GM23338 (cell line): ENCODE measurements at regions not wholly inside any gene's neighbourhood (a gene's known extent, or its start where the extent isn't known, plus 50 kb on each side); places are given as distances from the start of the nearest gene placed in this dataset.

Source experiments
- ATAC-seq: fragments of 200-7000 bp; cut with Tn5 transposase; 3 replicates; pipeline ENCODE4 v1.9.1; 2020
- DNase-seq: peaks from one replicate; pipeline ENCODE4 v3.0.0-alpha.2; 2015; ENCODE audit warnings: low spot score
- H2AFZ ChIP-seq: fragments of 200-600 bp; sonication (generic); 2 replicates; pipeline ENCODE4 v1.8.0; 2016; ENCODE audit warnings: antibody characterized with exemption, mild to moderate bottlenecking, moderate library complexity
- H3F3A ChIP-seq: fragments of 200-600 bp; sonication (generic); replicated peaks from 2 replicates; pipeline ENCODE4 v1.8.0; 2017; ENCODE audit warnings: antibody characterized with exemption, mixed run types, low read depth
- H3K27ac ChIP-seq: fragments of 200-600 bp; sonication (generic); 2 replicates; pipeline ENCODE4 v1.6.1; 2016; ENCODE audit warnings: low read depth
- H3K27me3 ChIP-seq: fragments of 200-600 bp; sonication (generic); 2 replicates; pipeline ENCODE4 v1.8.0; 2016; ENCODE audit warnings: mild to moderate bottlenecking, mixed run types, moderate library complexity; ENCODE audit not compliant: insufficient read depth
- H3K36me3 ChIP-seq: fragments of 200-600 bp; sonication (generic); 2 replicates; pipeline ENCODE4 v1.8.0; 2016; ENCODE audit warnings: mild to moderate bottlenecking; ENCODE audit not compliant: insufficient read depth
- H3K4me1 ChIP-seq: fragments of 200-600 bp; sonication (generic); 2 replicates; pipeline ENCODE4 v1.8.0; 2016; ENCODE audit warnings: mild to moderate bottlenecking, moderate library complexity; ENCODE audit not compliant: insufficient read depth
- H3K4me2 ChIP-seq: fragments of 200-600 bp; sonication (generic); 2 replicates; pipeline ENCODE4 v1.7.1; 2017; ENCODE audit warnings: mixed run types
- H3K4me3 ChIP-seq: fragments of 200-600 bp; sonication (generic); 2 replicates; pipeline ENCODE4 v1.6.1; 2016; ENCODE audit warnings: mixed run types
- H3K79me2 ChIP-seq: fragments of 200-600 bp; sonication (generic); replicated peaks from 2 replicates; pipeline ENCODE4 v1.8.0; 2017; ENCODE audit warnings: mild to moderate bottlenecking; ENCODE audit not compliant: insufficient read depth
- H3K9me2 ChIP-seq: fragments of 200-600 bp; sonication (generic); 2 replicates; pipeline ENCODE4 v1.8.0; 2017; ENCODE audit not compliant: insufficient read depth
- H4K20me1 ChIP-seq: fragments of 200-600 bp; sonication (generic); replicated peaks from 2 replicates; pipeline ENCODE4 v1.8.0; 2017; ENCODE audit warnings: mild to moderate bottlenecking; ENCODE audit not compliant: insufficient read depth
- H3K27ac Mint-ChIP-seq: 2 replicates; pipeline ENCODE4 v1.8.0; 2020; ENCODE audit warnings: inconsistent platforms, mild to moderate bottlenecking, moderate library complexity, mixed read lengths
- H3K27me3 Mint-ChIP-seq: 3 replicates; pipeline ENCODE4 v1.8.0; 2022; ENCODE audit warnings: low read depth, mild to moderate bottlenecking, moderate library complexity, mixed read lengths, inconsistent platforms; ENCODE audit not compliant: insufficient read depth, poor library complexity
- H3K36me3 Mint-ChIP-seq: 3 replicates; pipeline ENCODE4 v1.8.0; 2021; ENCODE audit warnings: low read depth, mild to moderate bottlenecking, inconsistent platforms, moderate library complexity, mixed read lengths
- H3K4me1 Mint-ChIP-seq: 3 replicates; pipeline ENCODE4 v1.8.0; 2020; ENCODE audit warnings: mild to moderate bottlenecking, inconsistent platforms, mixed read lengths
- H3K4me3 Mint-ChIP-seq: 3 replicates; pipeline ENCODE4 v1.8.0; 2021; ENCODE audit warnings: moderate library complexity, mild to moderate bottlenecking, inconsistent platforms, mixed read lengths
- H3K9me3 Mint-ChIP-seq: 3 replicates; pipeline ENCODE4 v1.8.0; 2020; ENCODE audit warnings: moderate library complexity, mild to moderate bottlenecking, inconsistent platforms, mixed read lengths
- CREB1 ChIP-seq: fragments of 250-450 bp; sonication (Bioruptor Pico); IDR thresholded peaks from 2 replicates; pipeline ENCODE4 v1.5.0; 2020; ENCODE audit warnings: low read depth, mild to moderate bottlenecking, moderate library complexity
- CTCF ChIP-seq, 2 experiments: fragments of 200-600 bp in 1 of 2; sonication (generic) in 1 of 2; conservative IDR thresholded peaks; 2 replicates each; pipeline versions ENCODE4 v1.5.1 to v1.6.1; 2016 to 2017; ENCODE audit warnings: antibody characterized with exemption in 2 of 2, low read depth in 2 of 2, mild to moderate bottlenecking in 2 of 2, moderate library complexity in 1 of 2
- ETS1 ChIP-seq: IDR thresholded peaks from 2 replicates; pipeline ENCODE4 v1.6.1; 2016; ENCODE audit warnings: antibody characterized with exemption
- EZH2phosphoT487 ChIP-seq: fragments of 200-600 bp; sonication (generic); IDR thresholded peaks from one replicate; pipeline ENCODE4 v1.8.1; 2018; ENCODE audit warnings: antibody characterized with exemption; ENCODE audit not compliant: unreplicated experiment
- JUNB ChIP-seq: IDR thresholded peaks from one replicate; pipeline ENCODE4 v1.6.1; 2016; ENCODE audit warnings: antibody characterized with exemption; ENCODE audit not compliant: unreplicated experiment
- NANOG ChIP-seq: IDR thresholded peaks from 2 replicates; pipeline ENCODE4 v1.6.1; 2016; ENCODE audit warnings: antibody characterized with exemption, borderline replicate concordance
- POLR2AphosphoS5 ChIP-seq: IDR thresholded peaks from 2 replicates; pipeline ENCODE4 v1.6.1; 2016; ENCODE audit warnings: antibody characterized with exemption, low read depth
- REST ChIP-seq: IDR thresholded peaks from one replicate; pipeline ENCODE4 v1.6.1; 2018; ENCODE audit warnings: antibody characterized with exemption; ENCODE audit not compliant: unreplicated experiment
- ZNF114 ChIP-seq: fragments of 250-450 bp; sonication (Bioruptor Pico); IDR thresholded peaks from 2 replicates; pipeline ENCODE4 v1.5.0; 2020; ENCODE audit warnings: mild to moderate bottlenecking, moderate library complexity
- ZNF331 ChIP-seq: fragments of 250-450 bp; sonication (Bioruptor Pico); IDR thresholded peaks from 2 replicates; pipeline ENCODE4 v1.5.0; 2020; ENCODE audit warnings: low read depth, mild to moderate bottlenecking, moderate library complexity
- ZNF462 ChIP-seq: fragments of 250-450 bp; sonication (Bioruptor Pico); IDR thresholded peaks from 2 replicates; pipeline ENCODE4 v1.5.0; 2020; ENCODE audit warnings: mild to moderate bottlenecking, moderate library complexity

- no peak overlapping the region for H3K4me3 Mint-ChIP-seq
- Histone ChIP-seq H3K79me2 (no peaks in the 10 kb centered on the region), H3K27me3 (no peaks in the 10 kb centered on the region), H3K4me1 (no peaks in the 10 kb centered on the region), H3F3A (no peaks in the 10 kb centered on the region), H3K4me3 (no peak overlapping the region), H3K9me2 (no peaks in the 10 kb centered on the region), H3K27ac (no peak overlapping the region), H3K36me3 (no peaks in the 10 kb centered on the region), H2AFZ (no peak overlapping the region), H4K20me1 (no peaks in the 10 kb centered on the region), H3K4me2 (no peak overlapping the region)
- no peak for TF ChIP-seq POLR2AphosphoS5
- no peaks in the 10 kb centered on the region for H3K9me3 Mint-ChIP-seq
- no peaks in the 10 kb centered on the region for H3K27me3 Mint-ChIP-seq
- peaks cover 8% of the 10 kb centered on the region for H3K4me1 Mint-ChIP-seq
- H3K36me3 Mint-ChIP-seq: no peaks in the 10 kb centered on the region
- no peak for DNase-seq
- H3K27ac Mint-ChIP-seq: no peak overlapping the region
- ATAC-seq: no peak
These were observed 169.2 kb upstream of the B3GALT2 start for GRCh38 chr1:193355626-193356025.

- Histone ChIP-seq H3K9me2 (no peaks in the 10 kb centered on the region), H3K79me2 (no peaks in the 10 kb centered on the region), H3K4me1 (no peaks in the 10 kb centered on the region), H2AFZ (no peak overlapping the region), H3K4me2 (no peak overlapping the region), H3K4me3 (no peak overlapping the region), H4K20me1 (no peaks in the 10 kb centered on the region), H3K36me3 (no peaks in the 10 kb centered on the region), H3F3A (no peaks in the 10 kb centered on the region), H3K27ac (no peak overlapping the region), H3K27me3 (no peaks in the 10 kb centered on the region)
- ATAC-seq (no peak), DNase-seq (no peak)
- Mint-ChIP-seq H3K36me3 (no peaks in the 10 kb centered on the region), H3K4me1 (peaks cover 8% of the 10 kb centered on the region), H3K9me3 (no peaks in the 10 kb centered on the region), H3K4me3 (no peak overlapping the region), H3K27me3 (no peaks in the 10 kb centered on the region), H3K27ac (no peak overlapping the region)
- no peak for TF ChIP-seq ZNF331 (CRISPR knock-in tag)
- no peak for TF ChIP-seq NANOG
- no peak for TF ChIP-seq CTCF (conservative IDR thresholded peaks at IDR 0.05; ENCODE audit: low read depth in 2 of 2)
- TF ChIP-seq EZH2phosphoT487: no peak
- no peak for TF ChIP-seq ZNF462 (CRISPR knock-in tag)
- no peak for TF ChIP-seq ETS1
- no peak for TF ChIP-seq JUNB
- no peak for TF ChIP-seq REST
- TF ChIP-seq ZNF114 (CRISPR knock-in tag): no peak
- TF ChIP-seq CREB1: no peak
These were observed 168.8 kb upstream of the B3GALT2 start for GRCh38 chr1:193355178-193355577.
